H9 (cell line): ENCODE measurements at regions not wholly inside any gene's neighbourhood (a gene's known extent, or its start where the extent isn't known, plus 50 kb on each side); places are given as distances from the start of the nearest gene placed in this dataset.
A peak's percentile ranks its signal among the peaks of the same experiment; 100 is the strongest.
"Not testable (repeated sequence)": the region's sequence is repeated elsewhere in the genome, so short reads cannot be mapped to it uniquely, and the experiment has no call there.

Source experiments
- DNase-seq: peaks from one replicate; pipeline ENCODE4 v3.0.0-alpha.2; 2017
- H2AFZ ChIP-seq: one replicate; pipeline ENCODE4 v1.6.1; 2013; ENCODE audit warnings: mild to moderate bottlenecking, low read length, control low read depth, moderate library complexity
- H2AK5ac ChIP-seq: 2 replicates; pipeline ENCODE4 v1.6.1; 2013; ENCODE audit warnings: low read length, control low read depth, mixed read lengths; ENCODE audit not compliant: insufficient read length
- H2BK120ac ChIP-seq: one replicate; pipeline ENCODE4 v1.6.1; 2013; ENCODE audit warnings: low read depth, mild to moderate bottlenecking, low read length, control low read depth, inconsistent platforms; ENCODE audit not compliant: poor library complexity, severe bottlenecking
- H2BK12ac ChIP-seq: 2 replicates; pipeline ENCODE4 v1.6.1; 2013; ENCODE audit warnings: low read length, control low read depth, mixed read lengths, low read depth; ENCODE audit not compliant: insufficient read length
- H2BK15ac ChIP-seq: 2 replicates; pipeline ENCODE4 v1.6.1; 2013; ENCODE audit warnings: low read depth, low read length, control low read depth
- H2BK20ac ChIP-seq: one replicate; pipeline ENCODE4 v1.6.1; 2013; ENCODE audit warnings: low read depth, mild to moderate bottlenecking, low read length, control low read depth, inconsistent platforms; ENCODE audit not compliant: poor library complexity, severe bottlenecking
- H2BK5ac ChIP-seq: 2 replicates; pipeline ENCODE4 v1.6.1; 2013; ENCODE audit warnings: low read length, control low read depth, mixed read lengths; ENCODE audit not compliant: insufficient read length
- H3K14ac ChIP-seq: 2 replicates; pipeline ENCODE4 v1.6.1; 2013; ENCODE audit warnings: low read length, control low read depth; ENCODE audit not compliant: insufficient read depth
- H3K18ac ChIP-seq: 2 replicates; pipeline ENCODE4 v1.6.1; 2013; ENCODE audit warnings: low read depth, mild to moderate bottlenecking, mixed read lengths, low read length, control low read depth; ENCODE audit not compliant: insufficient read length
- H3K23ac ChIP-seq: 2 replicates; pipeline ENCODE4 v1.6.1; 2013; ENCODE audit warnings: low read length, control low read depth, mixed read lengths, low read depth; ENCODE audit not compliant: insufficient read length
- H3K23me2 ChIP-seq: 2 replicates; pipeline ENCODE4 v1.6.1; 2013; ENCODE audit warnings: low read depth, mild to moderate bottlenecking, mixed read lengths, low read length, control low read depth; ENCODE audit not compliant: insufficient read length, poor library complexity, severe bottlenecking
- H3K27ac ChIP-seq: 2 replicates; pipeline ENCODE4 v1.5.1; 2013; ENCODE audit warnings: low read length, control low read depth, mixed read lengths, low read depth; ENCODE audit not compliant: insufficient read length
- H3K27me3 ChIP-seq: 2 replicates; pipeline ENCODE4 v1.6.1; 2013; ENCODE audit warnings: low read length, control low read depth, inconsistent platforms; ENCODE audit not compliant: insufficient read depth
- H3K4ac ChIP-seq: 2 replicates; pipeline ENCODE4 v1.6.1; 2013; ENCODE audit warnings: low read depth, mild to moderate bottlenecking, control low read depth, inconsistent platforms, low read length, moderate library complexity
- H3K4me1 ChIP-seq: 2 replicates; pipeline ENCODE4 v1.6.1; 2013; ENCODE audit warnings: low read length, control low read depth, inconsistent platforms; ENCODE audit not compliant: insufficient read depth
- H3K4me2 ChIP-seq: 2 replicates; pipeline ENCODE4 v1.6.1; 2013; ENCODE audit warnings: low read length, control low read depth, mixed read lengths; ENCODE audit not compliant: insufficient read length, insufficient read depth
- H3K56ac ChIP-seq: 2 replicates; pipeline ENCODE4 v1.6.1; 2013; ENCODE audit warnings: low read depth, mild to moderate bottlenecking, mixed read lengths, low read length, control low read depth; ENCODE audit not compliant: insufficient read length
- H3K79me1 ChIP-seq: 2 replicates; pipeline ENCODE4 v1.6.1; 2013; ENCODE audit warnings: low read depth, mild to moderate bottlenecking, moderate library complexity, low read length, control low read depth, inconsistent platforms; ENCODE audit not compliant: insufficient read depth, poor library complexity, severe bottlenecking
- H3K79me2 ChIP-seq: 2 replicates; pipeline ENCODE4 v1.6.1; 2013; ENCODE audit warnings: low read length, control low read depth, inconsistent platforms; ENCODE audit not compliant: insufficient read depth
- H3K9ac ChIP-seq: 2 replicates; pipeline ENCODE4 v1.6.1; 2013; ENCODE audit warnings: low read length, control low read depth, mixed read lengths; ENCODE audit not compliant: insufficient read length; ENCODE audit errors: extremely low read depth
- H3K9me3 ChIP-seq: one replicate; pipeline ENCODE4 v1.6.1; 2013; ENCODE audit warnings: low read depth, low read length, inconsistent platforms; ENCODE audit not compliant: control insufficient read depth
- H3T11ph ChIP-seq: one replicate; pipeline ENCODE4 v1.6.1; 2013; ENCODE audit warnings: mild to moderate bottlenecking, low read length, control low read depth, inconsistent platforms
- H4K20me1 ChIP-seq: one replicate; pipeline ENCODE4 v1.6.1; 2013; ENCODE audit not compliant: control insufficient read depth, insufficient read length, insufficient read depth
- H4K5ac ChIP-seq: 2 replicates; pipeline ENCODE4 v1.6.1; 2013; ENCODE audit warnings: low read depth, mild to moderate bottlenecking, mixed read lengths, low read length, control low read depth; ENCODE audit not compliant: insufficient read length
- H4K8ac ChIP-seq: replicated peaks from 2 replicates; pipeline ENCODE4 v1.6.1; 2013; ENCODE audit warnings: low read length, control low read depth, mixed read lengths, low read depth; ENCODE audit not compliant: insufficient read length
- H4K91ac ChIP-seq: 2 replicates; pipeline ENCODE4 v1.6.1; 2013; ENCODE audit warnings: low read depth, mild to moderate bottlenecking, moderate library complexity, mixed read lengths, low read length, control low read depth; ENCODE audit not compliant: insufficient read length
- H3K27ac Mint-ChIP-seq, 3 experiments: 2 replicates in 2 of 3; 3 replicates in 1 of 3; pipeline ENCODE4 v1.8.0; 2020 to 2021; ENCODE audit warnings: mixed read lengths in 3 of 3, mild to moderate bottlenecking in 1 of 3, moderate library complexity in 1 of 3
- H3K27me3 Mint-ChIP-seq: 2 replicates; pipeline ENCODE4 v1.8.0; 2021; ENCODE audit warnings: low read depth, mild to moderate bottlenecking, moderate library complexity, mixed read lengths
- H3K36me3 Mint-ChIP-seq, 3 experiments: 2 replicates in 2 of 3; 3 replicates in 1 of 3; pipeline ENCODE4 v1.8.0; 2020 to 2021; ENCODE audit warnings: low read depth in 3 of 3, mixed read lengths in 3 of 3; ENCODE audit not compliant: insufficient read depth in 1 of 3
- H3K4me1 Mint-ChIP-seq, 2 experiments: 2 replicates each; pipeline ENCODE4 v1.8.0; 2020; ENCODE audit warnings: mixed read lengths in 2 of 2
- H3K4me3 Mint-ChIP-seq, 2 experiments: 2 replicates in 1 of 2; 3 replicates in 1 of 2; pipeline ENCODE4 v1.8.0; 2020 to 2021; ENCODE audit warnings: mild to moderate bottlenecking in 2 of 2, mixed read lengths in 2 of 2, moderate library complexity in 1 of 2
- H3K9me3 Mint-ChIP-seq, 2 experiments: 2 replicates in 1 of 2; 3 replicates in 1 of 2; pipeline ENCODE4 v1.8.0; 2020; ENCODE audit warnings: mild to moderate bottlenecking in 2 of 2, mixed read lengths in 2 of 2, moderate library complexity in 1 of 2
- WGBS: extraction: QIAGEN DNeasy Blood & Tissue Kit; methylation state at CpG from one replicate; pipeline ENCODE4 v1.1.7; 2013; ENCODE audit warnings: missing lambda C conversion rate, low lambda C conversion rate, mixed read lengths; ENCODE audit not compliant: insufficient read length; ENCODE audit errors: extremely low coverage; 5-methylcytosine and 5-hydroxymethylcytosine counted together

- not testable (repeated sequence) for H3K4ac ChIP-seq, H2BK12ac ChIP-seq, H2BK5ac ChIP-seq, H3K9me3 Mint-ChIP-seq, H3K18ac ChIP-seq, H3K4me1 Mint-ChIP-seq, DNase-seq, H4K91ac ChIP-seq, H3K23ac ChIP-seq, H2AK5ac ChIP-seq, H3K56ac ChIP-seq, H3K23me2 ChIP-seq, H2BK15ac ChIP-seq, H4K5ac ChIP-seq, H4K8ac ChIP-seq, H2BK20ac ChIP-seq, H3K9me3 ChIP-seq, H3K79me1 ChIP-seq, H3K14ac ChIP-seq, H3T11ph ChIP-seq, H3K27ac ChIP-seq, H3K36me3 Mint-ChIP-seq, H3K27ac Mint-ChIP-seq, H3K4me3 Mint-ChIP-seq, H2AFZ ChIP-seq, H3K4me2 ChIP-seq, H3K27me3 ChIP-seq, H3K27me3 Mint-ChIP-seq, H3K79me2 ChIP-seq, H4K20me1 ChIP-seq, H3K9ac ChIP-seq, H2BK120ac ChIP-seq, H3K4me1 ChIP-seq
- no CpG with 5 or more reads among the region's 3 CpGs for WGBS
Measured at GRCh38 chr1:145174377-145174776, 67.6 kb downstream of the PPIAL4D start.

- not testable (repeated sequence) for H3K36me3 Mint-ChIP-seq
Measured at GRCh38 chr1:145168220-145168848, 72.6 kb downstream of the FAM72D start.

More at GRCh38 chr1:145168220-145168848, 72.6 kb downstream of the FAM72D start:
- H3K9ac ChIP-seq, H4K20me1 ChIP-seq, H3K23ac ChIP-seq, H2AFZ ChIP-seq, H3K9me3 Mint-ChIP-seq, H3K9me3 ChIP-seq, H3K79me1 ChIP-seq, H3K27ac ChIP-seq, H3K79me2 ChIP-seq, H3K4me3 Mint-ChIP-seq, H4K8ac ChIP-seq, H3K18ac ChIP-seq, H2AK5ac ChIP-seq, H3K14ac ChIP-seq, H2BK15ac ChIP-seq, H2BK12ac ChIP-seq, H2BK5ac ChIP-seq, H4K91ac ChIP-seq, H3K27me3 ChIP-seq, H3K4me1 ChIP-seq, H2BK20ac ChIP-seq, H2BK120ac ChIP-seq, H3K4me1 Mint-ChIP-seq, H3T11ph ChIP-seq, H3K27me3 Mint-ChIP-seq, H3K4ac ChIP-seq, H3K56ac ChIP-seq, H4K5ac ChIP-seq, H3K4me2 ChIP-seq, H3K23me2 ChIP-seq: not testable (repeated sequence)
- WGBS = no CpG with 5 or more reads among the region's 37 CpGs
- 0 out of 7 replicates have a peak overlapping the region, but pooled peaks of 1 of the 3 experiments have one; percentile 29 for H3K27ac Mint-ChIP-seq
- DNase-seq = peak; percentile 17
